ENCODE measurements at regions not wholly inside any gene's neighbourhood (a gene's known extent, or its start where the extent isn't known, plus 50 kb on each side); places are given as distances from the start of the nearest gene placed in this dataset.

DNA sequence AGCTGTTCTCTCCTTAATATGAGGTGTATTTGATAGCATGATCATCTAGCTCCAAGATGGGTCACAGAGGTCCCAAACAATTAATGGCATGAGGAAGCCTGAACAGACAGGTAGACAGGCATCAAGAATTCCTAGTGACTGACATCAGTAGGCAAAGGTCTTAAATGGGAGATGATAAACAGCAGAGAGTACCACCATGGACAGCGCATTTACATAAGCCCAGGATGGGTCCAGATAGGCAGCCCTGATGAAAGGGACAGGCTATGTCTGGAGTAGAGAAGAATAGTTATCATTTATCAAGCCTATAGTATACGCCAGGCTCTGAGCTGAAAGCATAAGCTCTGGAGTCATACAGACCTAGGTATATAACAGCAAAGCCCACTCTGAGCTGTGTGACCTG lies 434.7 kb upstream of the SETBP1 start:
- H3K27ac ChIP-seq, result no peak overlapping the region
- TF ChIP-seq ZFX (IDR thresholded peaks at IDR 0.05), result no peak
- TF ChIP-seq, protein P1, sequence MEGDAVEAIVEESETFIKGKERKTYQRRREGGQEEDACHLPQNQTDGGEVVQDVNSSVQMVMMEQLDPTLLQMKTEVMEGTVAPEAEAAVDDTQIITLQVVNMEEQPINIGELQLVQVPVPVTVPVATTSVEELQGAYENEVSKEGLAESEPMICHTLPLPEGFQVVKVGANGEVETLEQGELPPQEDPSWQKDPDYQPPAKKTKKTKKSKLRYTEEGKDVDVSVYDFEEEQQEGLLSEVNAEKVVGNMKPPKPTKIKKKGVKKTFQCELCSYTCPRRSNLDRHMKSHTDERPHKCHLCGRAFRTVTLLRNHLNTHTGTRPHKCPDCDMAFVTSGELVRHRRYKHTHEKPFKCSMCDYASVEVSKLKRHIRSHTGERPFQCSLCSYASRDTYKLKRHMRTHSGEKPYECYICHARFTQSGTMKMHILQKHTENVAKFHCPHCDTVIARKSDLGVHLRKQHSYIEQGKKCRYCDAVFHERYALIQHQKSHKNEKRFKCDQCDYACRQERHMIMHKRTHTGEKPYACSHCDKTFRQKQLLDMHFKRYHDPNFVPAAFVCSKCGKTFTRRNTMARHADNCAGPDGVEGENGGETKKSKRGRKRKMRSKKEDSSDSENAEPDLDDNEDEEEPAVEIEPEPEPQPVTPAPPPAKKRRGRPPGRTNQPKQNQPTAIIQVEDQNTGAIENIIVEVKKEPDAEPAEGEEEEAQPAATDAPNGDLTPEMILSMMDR (conservative IDR thresholded peaks at IDR 0.05), result no peak

DNA sequence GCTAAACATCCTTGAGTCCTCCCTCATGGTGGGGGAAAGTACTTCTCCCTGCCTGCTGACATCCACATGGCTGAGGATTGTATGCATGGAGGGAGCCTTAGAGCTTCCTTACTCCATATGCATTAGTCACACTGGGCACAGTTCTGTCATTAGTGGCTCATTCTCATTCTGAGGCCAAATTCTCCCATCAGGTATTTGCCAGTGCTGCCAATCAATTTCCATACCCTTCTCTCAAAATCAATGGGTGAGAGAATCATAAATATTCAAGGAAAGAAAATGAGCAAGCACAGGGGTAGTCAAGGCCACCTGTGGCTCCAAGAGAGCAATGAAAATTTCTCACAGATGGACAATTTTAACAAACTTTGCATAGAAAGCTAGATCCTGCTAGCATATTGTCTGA lies 422.6 kb upstream of the SETBP1 start:
- no peak for TF ChIP-seq ZFX (IDR thresholded peaks at IDR 0.05)
- TF ChIP-seq, protein P1 (conservative IDR thresholded peaks at IDR 0.05), result no peak
- no peak overlapping the region for H3K27ac ChIP-seq

DNA sequence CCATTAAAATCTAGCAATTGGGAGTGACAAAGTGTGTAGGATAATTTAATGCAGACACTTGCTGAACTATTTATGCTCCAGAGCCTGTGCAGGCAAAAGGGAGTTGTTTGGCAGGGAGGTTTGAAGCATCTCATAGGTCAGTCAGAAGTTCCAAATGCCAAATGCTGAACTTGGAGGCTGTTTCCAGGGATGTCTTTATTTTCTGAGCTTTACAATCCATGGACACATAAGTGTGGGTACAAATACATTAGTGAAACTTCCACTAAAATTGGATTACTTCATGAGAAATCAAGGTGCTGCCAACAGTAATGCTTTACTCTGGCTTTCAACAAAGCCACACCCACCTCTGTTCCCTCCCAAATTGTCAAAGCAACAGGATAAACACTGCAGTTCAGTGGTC lies 422.1 kb upstream of the SETBP1 start:
- TF ChIP-seq ZFX (IDR thresholded peaks at IDR 0.05), result no peak
- TF ChIP-seq, protein P1 (conservative IDR thresholded peaks at IDR 0.05), result no peak
- no peak overlapping the region for H3K27ac ChIP-seq

DNA sequence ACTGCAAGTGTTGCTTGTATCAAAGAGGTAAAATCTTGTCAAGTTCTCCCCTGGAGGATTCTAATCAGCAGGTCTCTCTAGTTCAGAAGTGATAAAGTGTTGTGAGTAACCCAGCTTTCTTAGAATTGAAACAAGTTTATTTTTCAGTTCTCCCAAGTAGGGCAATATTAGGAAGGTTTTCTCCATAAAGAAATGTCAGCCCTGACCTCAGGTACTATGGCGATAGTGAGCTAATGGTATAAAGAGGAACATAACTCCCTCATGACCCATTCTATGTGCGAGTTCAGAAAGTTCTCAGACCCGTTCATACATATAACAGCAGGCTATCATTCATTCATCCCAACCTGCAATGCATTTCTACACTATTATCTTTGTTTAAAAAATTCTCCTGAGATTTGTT lies 421.1 kb upstream of the SETBP1 start:
- TF ChIP-seq ZFX (IDR thresholded peaks at IDR 0.05), result no peak
- TF ChIP-seq, protein P1 (conservative IDR thresholded peaks at IDR 0.05), result no peak
- no peak overlapping the region for H3K27ac ChIP-seq

DNA sequence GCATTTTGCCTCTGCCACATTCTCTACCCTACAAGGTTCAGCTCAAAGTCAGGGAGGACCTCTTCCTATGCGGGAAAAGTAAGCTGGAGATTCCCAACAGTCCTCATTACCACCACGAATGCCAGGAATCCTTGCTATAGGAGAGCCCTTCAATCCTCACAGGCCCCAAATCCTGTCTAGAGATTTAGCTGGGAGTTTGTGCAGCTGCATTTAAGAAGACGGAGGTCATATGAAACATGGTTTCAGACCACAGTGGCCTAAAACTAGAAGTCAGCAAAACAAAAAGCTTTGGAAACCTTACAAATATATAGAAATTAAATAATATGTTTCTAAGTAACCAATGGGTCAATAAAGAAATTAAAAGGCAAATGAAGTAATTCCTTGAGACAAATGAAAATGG lies 415.3 kb upstream of the SETBP1 start:
- TF ChIP-seq, protein P1 (conservative IDR thresholded peaks at IDR 0.05), result no peak
- no peak for TF ChIP-seq ZFX (IDR thresholded peaks at IDR 0.05)
- H3K27ac ChIP-seq, result no peak overlapping the region

DNA sequence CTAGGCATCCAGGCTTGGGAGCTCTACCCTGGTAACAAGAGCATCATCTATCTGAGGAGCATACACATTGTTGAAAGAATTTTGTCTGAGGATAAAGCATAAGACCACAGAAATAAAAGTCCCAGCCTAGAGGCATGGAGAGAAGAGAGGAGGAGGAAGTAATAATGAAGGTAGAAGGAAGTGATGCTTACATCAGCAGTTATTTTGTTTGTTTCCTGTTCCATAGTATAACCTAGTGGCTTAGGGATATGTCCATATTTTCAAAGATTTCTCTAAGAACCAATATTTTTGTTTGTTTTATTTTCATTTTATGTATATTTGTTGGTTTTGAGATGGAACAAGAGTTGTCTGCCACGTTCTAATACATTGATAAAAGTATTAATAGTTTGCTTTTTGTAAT lies 407.4 kb upstream of the SETBP1 start:
- H3K27ac ChIP-seq, result no peak overlapping the region
- TF ChIP-seq ZFX (IDR thresholded peaks at IDR 0.05), result no peak
- TF ChIP-seq, protein P1 (conservative IDR thresholded peaks at IDR 0.05), result no peak

DNA sequence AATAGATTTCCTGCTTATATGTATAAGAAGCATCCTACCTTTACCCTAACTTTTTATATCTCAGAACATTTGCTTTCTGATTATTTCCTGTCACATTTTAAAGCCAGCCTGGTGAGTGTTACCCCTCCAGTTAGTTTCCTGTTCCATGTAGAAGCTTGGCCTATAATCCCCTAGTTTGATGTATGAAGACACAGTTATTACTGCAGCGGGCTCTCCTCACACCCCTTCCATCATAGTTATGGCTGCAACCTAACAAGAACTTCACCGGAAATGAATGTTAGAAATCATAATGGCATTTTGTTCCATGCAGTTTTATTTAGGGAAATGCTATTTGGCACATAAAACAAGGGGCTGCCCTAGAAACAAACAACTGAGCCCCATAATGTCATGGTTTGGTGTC lies 400.2 kb upstream of the SETBP1 start:
- TF ChIP-seq, protein P1 (conservative IDR thresholded peaks at IDR 0.05), result no peak
- TF ChIP-seq ZFX (IDR thresholded peaks at IDR 0.05), result no peak
- H3K27ac ChIP-seq, result no peak overlapping the region
